ENCODE measurements at regions not wholly inside any gene's neighbourhood (a gene's known extent, or its start where the extent isn't known, plus 50 kb on each side); places are given as distances from the start of the nearest gene placed in this dataset.

DNA sequence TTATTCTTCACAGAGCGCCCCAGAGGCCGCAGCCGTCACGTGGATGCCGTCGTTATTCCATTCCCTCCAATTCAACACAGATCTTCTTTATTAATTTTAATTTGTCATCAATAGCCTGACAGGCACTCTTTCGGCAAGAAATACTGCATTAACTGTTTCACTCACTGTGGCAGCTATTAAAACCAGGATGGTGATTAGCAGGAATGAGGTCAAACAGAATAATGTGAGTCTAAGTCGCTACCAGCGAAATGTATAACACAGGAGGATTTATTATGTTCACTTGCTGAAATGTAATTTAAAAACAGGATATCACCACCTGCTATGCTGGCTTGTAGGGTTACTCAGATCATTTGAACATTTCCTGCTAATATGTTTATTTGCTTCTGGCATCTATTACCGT lies 74.2 kb upstream of the MGMT start (continued):
- TF ChIP-seq, protein P1, sequence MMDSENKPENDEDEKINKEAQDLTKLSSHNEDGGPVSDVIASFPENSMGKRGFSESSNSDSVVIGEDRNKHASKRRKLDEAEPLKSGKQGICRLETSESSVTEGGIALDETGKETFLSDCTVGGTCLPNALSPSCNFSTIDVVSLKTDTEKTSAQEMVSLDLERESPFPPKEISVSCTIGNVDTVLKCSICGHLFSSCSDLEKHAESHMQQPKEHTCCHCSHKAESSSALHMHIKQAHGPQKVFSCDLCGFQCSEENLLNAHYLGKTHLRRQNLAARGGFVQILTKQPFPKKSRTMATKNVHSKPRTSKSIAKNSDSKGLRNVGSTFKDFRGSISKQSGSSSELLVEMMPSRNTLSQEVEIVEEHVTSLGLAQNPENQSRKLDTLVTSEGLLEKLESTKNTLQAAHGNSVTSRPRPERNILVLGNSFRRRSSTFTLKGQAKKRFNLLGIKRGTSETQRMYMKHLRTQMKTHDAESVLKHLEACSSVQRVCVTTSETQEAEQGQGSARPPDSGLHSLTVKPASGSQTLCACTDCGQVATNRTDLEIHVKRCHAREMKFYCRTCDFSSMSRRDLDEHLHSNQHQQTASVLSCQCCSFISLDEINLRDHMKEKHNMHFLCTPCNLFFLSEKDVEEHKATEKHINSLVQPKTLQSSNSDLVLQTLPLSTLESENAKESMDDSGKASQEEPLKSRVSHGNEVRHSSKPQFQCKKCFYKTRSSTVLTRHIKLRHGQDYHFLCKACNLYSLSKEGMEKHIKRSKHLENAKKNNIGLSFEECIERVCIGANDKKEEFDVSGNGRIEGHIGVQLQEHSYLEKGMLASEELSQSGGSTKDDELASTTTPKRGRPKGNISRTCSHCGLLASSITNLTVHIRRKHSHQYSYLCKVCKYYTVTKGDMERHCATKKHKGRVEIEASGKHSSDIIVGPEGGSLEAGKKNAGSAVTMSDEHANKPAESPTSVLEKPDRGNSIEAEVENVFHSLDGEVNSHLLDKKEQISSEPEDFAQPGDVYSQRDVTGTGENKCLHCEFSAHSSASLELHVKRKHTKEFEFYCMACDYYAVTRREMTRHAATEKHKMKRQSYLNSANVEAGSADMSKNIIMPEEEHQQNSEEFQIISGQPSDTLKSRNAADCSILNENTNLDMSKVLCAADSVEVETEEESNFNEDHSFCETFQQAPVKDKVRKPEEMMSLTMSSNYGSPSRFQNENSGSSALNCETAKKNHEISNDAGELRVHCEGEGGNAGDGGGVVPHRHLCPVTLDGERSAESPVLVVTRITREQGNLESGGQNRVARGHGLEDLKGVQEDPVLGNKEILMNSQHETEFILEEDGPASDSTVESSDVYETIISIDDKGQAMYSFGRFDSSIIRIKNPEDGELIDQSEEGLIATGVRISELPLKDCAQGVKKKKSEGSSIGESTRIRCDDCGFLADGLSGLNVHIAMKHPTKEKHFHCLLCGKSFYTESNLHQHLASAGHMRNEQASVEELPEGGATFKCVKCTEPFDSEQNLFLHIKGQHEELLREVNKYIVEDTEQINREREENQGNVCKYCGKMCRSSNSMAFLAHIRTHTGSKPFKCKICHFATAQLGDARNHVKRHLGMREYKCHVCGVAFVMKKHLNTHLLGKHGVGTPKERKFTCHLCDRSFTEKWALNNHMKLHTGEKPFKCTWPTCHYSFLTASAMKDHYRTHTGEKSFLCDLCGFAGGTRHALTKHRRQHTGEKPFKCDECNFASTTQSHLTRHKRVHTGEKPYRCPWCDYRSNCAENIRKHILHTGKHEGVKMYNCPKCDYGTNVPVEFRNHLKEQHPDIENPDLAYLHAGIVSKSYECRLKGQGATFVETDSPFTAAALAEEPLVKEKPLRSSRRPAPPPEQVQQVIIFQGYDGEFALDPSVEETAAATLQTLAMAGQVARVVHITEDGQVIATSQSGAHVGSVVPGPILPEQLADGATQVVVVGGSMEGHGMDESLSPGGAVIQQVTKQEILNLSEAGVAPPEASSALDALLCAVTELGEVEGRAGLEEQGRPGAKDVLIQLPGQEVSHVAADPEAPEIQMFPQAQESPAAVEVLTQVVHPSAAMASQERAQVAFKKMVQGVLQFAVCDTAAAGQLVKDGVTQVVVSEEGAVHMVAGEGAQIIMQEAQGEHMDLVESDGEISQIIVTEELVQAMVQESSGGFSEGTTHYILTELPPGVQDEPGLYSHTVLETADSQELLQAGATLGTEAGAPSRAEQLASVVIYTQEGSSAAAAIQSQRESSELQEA (CRISPR knock-in tag; IDR thresholded peaks at IDR 0.05; ENCODE audit: not compliant biosample characterization) = no peak
- TF ChIP-seq E2F5 (CRISPR knock-in tag; conservative IDR thresholded peaks at IDR 0.05) = no peak
- TF ChIP-seq KMT2B (CRISPR knock-in tag; IDR thresholded peaks at IDR 0.05) = no peak
- no peak for TF ChIP-seq ARID3A (IDR thresholded peaks at IDR 0.05; ENCODE audit: low read depth, low read length)
- no peak for TF ChIP-seq ZNF652 (CRISPR knock-in tag; IDR thresholded peaks at IDR 0.05; ENCODE audit: borderline replicate concordance, low read depth)

Data from HepG2 (cell line).